ENCODE measurements at regions not wholly inside any gene's neighbourhood (a gene's known extent, or its start where the extent isn't known, plus 50 kb on each side); places are given as distances from the start of the nearest gene placed in this dataset.
"Not testable (repeated sequence)": the region's sequence is repeated elsewhere in the genome, so short reads cannot be mapped to it uniquely, and the experiment has no call there.

DNA sequence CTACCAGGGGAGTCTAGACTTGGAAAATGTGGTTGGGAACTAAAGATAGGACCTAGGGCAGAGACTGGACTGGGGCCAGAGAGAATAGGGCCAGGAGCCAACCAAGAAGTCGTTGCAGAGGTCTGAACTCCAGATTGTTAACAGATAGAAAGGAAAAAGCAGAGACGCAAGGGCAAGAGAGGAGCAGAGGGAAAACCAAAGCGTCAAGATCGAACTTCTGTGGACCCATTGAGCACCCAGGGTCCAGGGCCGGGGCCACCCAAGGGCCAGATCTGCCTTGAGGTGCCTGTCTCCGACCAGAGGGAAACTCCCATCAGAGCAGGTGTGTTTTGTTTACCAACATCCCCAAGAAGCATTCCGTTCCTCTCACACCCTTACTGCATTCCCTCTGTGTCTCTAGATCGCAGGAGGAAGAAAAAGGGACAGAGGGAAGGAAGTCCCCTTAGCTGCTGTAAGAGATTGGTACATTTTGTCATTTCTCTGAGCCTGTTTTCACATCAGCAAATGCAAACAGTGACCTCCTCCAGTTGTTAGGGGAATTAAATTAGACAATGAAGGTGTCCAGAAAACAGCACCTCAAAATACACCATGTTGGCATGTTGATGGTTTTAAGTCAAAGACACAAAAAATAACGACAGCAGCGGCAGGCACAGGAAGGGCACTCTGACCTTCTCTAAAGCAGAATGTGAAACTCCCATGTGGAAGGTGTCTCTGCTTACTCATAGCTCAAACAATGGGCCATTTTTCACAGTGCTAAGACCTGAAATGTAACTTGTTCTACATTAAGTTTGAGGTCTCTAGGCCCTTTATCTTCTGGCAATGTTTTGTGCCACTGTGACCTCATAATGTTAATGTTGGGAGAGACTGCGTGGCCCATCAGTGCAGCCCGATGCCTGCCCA is 105.8 kb upstream of the RAB4A start:
- DNase-seq: no peak

DNA sequence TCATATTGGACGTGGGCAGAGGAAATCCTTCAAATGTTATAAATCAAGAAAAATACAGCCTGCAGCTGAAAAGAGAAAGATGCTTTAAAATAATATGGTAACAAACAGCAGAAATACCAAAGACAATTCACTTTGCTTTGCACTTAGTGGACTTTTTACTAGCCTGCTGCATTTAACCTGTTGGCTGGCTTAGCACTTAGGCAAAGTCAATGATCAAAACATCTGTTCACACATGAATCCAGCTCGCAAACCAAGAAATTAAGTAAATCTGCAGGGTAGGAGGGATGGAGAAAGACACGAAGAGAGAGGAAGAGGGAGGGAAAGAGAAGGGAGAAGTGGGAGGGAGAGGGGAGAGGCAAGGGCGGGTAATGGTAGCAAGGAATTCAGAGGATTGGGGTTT is 103.6 kb upstream of the RAB4A start:
- DNase-seq: no peak

DNA sequence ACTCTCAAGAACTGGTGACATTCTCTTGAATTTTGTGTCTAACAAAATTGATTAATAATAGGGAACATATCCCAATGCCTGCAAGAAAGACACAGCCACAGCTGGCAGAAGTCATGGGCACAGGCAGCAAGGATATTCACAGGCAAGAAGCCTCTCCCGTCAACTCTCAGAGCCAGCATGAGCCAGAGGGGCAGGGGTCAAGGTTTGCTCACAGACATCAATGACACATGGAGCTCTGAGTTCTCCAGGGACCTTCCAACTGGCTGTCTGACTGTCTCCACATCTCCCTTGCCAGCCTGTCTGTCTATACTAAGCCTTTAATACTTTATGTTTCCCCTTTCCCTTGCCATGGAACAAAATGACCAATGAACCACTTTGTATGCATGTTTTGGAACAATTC is 101.5 kb upstream of the RAB4A start:
- DNase-seq: no peak

DNA sequence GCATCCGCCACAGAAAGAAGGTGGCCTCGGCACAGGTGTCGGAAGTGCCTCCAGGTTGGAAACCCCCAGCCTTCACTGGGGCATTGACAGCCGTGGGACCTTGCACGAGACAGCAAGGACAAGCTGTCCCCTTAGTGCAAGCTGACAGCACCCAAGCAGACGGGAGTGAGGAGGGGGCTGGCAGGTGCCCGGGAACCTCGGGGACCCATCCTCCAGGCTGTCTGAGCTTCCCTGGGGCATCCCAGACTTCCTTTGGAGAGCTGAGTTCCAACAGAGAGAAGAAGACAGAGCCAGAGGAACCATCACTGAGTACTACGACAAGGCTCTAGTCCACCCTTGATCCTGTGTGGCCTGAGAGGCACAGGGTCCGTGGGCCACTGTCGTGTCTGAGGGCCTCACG is 100.6 kb upstream of the RAB4A start:
- DNase-seq: no peak

DNA sequence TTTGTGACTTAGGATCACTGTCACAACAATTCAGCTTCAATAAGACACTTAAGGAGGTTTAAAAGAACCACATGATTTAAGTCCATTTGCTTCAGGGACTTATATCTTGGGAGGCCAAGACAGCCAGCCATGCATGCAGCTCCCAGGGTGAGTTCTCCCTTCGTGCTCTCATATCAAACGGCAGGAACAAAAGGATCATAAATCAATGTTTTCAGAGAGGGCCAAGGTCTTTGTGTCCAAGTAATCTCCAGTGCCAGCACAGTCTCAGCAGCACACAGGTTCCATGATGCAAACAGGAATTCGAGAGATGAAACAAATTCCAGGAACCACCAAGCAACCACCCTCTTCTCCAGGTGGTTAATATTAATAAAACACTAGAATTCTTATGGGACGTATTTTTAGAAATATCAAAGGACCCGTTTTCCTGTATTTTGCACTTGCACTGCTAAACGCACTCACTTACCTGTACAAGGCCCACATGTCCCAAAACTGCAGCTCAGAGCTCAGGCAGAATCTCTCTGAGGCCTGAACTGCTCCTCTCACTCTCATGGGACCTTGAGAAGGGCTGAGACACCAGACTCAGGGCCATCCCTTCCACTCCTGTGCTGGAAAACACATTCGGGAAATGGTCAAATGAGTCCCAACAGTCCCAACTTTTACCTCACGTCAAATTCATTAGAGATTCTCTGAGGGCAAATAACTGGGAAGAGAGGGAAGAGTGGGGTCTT is 100.0 kb upstream of the RAB4A start:
- DNase-seq: no peak

DNA sequence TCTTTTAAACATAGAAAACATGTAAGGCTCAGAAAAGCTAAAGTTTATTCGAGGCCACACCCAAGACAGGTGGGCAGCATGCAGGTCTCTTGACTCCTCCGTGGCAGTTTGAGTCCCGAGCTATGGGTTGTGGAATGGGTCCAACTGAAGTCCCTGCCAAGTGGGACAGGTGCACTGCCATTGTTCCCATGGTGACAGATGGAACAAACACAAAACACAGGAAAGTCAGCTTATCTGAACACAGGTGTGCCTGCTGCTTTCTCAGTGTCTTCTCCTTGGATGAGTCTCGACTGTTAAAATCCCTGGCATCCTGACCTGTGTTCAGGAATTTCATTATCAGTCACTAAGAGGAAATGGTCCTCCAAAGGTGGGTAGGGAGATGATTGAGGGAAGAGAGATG is 99.0 kb upstream of the RAB4A start:
- DNase-seq: no peak

DNA sequence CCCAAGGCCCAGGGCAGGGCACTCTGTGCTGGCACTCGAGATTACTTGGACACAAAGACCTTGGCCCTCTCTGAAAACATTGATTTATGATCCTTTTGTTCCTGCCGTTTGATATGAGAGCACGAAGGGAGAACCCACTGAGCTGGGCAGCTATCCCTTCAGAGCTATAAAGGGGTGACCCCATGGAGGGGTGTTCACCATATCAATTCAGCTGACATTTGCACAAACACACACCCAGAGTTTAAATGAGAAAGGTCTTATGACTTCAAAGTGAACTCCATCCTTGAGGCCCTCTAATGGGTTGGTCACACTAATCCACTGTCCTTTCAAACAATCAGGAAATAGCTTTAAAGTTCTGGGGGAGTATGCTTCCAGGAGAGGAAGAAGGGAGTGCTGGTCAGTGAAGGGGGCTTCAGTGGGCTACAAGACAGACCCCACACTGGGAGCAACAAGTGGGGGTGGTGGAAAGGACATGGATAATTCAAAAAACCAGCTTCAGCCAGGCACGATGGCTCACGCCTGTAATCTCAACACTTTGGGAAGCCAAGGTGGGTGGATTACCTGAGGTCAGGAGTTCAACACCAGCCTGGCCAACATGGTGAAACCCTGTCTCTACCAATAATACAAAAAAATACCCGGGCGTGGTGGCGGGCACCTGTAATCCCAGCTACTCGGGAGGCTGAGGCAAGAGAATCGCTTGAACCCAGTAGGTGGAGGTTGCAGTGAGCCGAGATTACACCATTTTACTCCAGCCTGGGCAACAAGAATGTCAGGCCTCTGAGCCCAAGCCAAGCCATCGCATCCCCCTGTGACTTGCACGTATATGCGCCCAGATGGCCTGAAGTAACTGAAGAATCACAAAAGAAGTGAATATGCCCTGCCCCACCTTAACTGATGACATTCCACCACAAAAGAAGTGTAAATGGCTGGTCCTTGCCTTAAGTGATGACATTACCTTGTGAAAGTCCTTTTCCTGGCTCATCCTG is 97.1 kb upstream of the RAB4A start:
- not testable (repeated sequence) for DNase-seq

DNA sequence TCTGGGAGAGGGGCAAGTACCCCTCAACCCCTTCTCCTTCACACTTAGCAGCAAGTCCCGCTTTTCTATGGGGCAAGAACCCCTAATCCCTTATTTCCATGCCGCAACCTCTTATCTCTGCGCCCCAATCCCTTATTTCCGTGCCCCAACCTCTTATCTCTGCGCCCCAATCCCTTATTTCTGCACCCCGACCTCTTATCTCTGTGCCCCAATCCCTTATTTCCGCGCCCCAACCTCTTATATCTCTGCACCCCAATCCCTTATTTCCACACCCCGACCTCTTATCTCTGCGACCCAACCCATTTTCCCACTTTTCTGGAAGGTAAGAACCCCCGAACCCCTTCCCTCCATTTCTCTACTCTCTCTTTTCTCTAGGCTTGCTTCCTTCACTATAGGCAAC is 95.6 kb upstream of the RAB4A start:
- DNase-seq: not testable (repeated sequence)

DNA sequence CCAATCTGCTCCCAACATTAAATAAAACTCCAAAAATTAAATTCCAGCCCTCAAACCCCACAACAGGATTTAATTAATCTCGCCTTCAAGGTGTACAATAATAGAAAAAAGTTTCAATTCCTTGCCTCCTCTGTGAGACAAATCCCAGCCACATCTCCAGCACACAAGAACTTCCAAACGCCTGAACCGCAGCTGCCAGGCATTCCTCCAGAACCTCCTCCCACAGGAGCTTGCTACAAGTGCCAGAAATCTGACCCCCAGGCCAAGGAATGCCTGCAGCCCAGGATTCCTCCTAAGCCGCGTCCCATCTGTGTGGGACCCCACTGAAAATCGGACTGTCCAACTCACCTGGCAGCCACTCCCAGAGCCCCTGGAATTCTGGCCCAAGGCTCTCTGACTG is 94.5 kb upstream of the RAB4A start:
- not testable (repeated sequence) for DNase-seq

DNA sequence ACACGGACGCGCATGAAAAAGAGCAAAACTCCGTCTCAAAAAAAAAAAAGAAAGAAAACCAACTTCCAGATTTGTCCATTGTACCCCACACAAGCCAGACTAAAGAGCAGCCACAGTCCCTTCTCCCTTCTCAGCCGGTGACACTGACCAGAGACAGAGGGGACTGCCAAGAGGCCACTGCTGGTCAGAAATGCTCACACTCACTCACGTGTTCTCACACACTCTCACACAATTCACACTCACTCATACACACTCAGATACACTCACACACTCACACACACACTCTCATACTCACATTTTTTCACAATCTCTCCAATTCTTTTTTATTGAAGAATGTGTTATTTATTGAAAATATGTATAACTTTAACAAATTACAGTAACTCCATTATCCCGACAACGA is 90.8 kb upstream of the RAB4A start:
- no peak for DNase-seq

DNA sequence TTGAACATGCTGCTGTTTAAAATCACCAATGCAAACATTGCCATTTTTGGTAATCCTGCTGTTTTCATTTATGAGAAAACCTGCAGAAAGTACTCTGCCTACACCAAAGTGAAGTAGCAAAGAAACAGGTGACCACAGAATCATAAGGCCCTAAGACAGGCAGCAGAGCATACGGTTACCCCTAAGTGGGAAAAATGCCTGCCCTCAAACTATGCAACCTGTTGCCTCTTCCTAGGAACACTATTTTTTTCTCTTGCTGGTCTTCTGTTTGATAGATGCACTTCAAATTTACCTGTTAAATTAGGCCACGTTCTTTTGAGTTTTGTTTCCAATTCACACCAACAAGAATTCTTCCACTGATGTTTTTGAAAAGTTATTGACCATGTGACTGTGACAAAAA is 89.5 kb upstream of the RAB4A start:
- no peak for DNase-seq

DNA sequence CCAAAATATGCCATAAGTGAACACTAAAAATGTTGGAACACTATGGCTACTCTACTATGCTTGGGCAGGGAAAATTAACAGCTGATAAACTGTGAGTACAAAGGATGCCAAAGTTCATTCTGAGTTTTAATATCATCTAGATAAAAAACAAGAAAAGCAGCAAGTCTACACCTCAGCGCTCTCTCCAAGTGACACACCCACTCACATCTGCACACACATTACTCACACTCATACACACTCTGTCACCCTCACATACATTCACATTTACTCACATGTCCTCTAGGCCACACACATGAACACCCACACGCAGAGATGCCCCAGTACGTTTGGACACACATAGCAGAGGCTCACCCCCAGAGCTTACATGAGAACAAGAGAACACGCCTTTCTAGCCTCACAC is 87.3 kb upstream of the RAB4A start:
- no peak for DNase-seq

DNA sequence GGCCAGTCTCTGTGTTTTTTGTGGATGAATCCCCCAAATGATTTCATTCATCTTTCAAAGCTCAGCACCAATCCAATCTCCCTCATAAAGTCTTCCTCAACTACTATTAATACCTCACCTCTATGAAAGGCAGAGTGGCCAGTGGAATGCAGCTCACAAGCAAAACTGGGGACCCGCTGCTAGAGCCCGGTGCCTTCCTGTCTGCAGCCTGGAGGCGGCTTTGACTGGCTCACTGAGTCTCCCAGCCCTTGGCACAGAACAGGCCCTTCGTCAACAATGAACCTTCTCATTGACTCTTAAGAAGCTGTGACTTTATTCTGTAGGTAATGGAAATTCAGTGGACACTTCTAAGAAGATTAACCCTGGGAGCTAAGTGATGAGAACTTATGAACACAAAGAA is 86.8 kb upstream of the RAB4A start:
- no peak for DNase-seq

DNA sequence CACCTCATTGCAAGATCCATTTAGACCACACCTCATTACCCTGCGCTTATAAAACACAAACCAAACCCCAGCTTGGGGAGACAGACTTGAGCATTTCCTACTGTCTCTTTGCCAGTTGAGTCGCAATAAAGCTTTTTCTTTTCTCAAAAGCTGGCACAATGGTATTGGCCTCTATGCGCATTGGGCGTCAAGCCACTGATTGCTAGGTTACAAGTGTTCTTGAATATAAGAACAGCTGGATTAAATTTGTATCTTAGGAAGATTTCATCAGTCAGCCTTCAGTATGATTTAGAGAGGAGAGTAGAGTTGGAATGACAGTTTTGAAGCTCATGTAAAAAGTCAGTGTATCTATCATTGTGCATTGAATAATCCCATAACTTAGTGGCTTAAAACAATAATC is 84.9 kb upstream of the RAB4A start:
- no peak for DNase-seq

DNA sequence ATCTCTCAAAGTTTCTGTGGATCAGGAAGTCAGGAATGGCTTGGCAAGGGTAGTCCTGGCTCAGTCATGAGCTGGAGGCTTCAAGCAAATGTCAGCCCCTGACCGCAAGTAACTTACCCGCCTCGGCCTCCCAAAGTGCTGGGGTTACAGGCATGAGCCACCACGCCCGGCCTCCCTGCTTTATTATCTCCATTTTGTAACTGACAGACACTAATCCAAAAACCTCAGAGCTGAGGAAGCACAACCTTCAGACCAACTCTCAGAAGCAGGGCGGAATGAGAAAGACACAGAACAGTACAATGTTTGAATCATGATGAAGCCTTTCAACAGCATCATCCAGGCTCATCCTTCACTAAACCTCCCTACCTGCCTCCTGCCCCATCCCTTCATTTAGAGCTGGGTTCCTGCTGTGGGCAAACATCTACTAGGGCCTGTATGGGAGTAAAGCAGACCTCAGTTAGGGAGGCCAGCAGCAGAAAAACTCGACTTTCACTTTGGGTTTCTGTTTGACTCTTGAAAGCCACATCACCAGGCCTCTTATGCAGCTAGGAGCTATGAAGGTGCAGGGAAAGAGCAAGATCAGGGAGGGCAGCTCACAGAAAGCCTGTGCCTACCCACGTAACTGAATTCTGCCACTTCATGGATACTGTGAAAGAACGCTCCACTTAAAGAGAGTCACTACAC is 84.4 kb upstream of the RAB4A start:
- DNase-seq: no peak

DNA sequence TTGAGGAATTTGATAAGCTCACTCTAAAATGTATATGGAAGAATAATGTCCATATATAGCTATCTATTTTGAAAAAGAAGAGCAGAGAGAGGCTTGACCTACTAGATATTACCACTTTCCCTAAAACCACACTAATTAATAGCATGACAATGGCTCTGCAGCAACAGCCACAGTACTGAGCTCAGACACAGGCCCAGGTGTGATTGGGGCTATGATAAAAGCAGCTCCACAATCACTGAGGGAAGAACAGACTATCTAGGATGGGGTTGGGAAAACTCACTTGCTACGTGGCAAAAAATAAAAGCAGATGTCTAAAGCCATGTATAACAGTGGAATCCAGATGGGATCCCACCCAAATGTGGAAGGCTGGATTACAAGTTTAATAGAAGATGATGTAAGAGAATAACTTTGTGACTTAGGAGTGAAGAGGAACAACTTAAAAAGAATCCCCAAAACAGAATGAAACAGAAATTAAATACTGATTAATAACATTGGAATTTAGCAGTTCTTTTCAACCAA is 80.8 kb upstream of the RAB4A start:
- DNase-seq: no peak

DNA sequence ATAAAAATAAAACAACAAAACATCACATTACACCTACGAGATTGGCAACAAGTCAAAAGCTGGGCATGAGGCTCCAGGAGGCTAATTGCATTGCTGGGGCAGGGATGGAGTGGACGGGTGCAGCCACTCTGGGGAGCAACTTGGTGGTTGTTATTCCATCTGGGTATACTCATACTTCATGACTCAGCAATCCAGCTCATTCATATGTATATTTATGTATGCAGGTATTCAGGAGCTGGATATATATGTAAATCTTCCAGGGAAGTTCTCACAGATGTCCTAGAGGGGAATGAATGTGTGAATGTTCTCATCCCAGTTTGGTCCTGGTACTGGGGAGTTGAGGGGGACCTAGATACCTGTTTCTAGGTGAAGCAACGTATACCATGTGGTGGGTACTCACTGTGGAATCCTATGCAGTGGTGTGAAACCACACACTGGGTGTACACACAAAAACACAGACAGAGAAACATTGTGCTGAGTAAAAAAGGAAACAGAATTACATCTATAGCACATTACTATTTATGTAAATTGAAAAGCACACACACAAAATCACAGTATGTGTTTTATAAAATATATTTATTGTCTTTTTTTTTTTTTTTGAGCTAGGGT is 79.7 kb upstream of the RAB4A start:
- no peak for DNase-seq

DNA sequence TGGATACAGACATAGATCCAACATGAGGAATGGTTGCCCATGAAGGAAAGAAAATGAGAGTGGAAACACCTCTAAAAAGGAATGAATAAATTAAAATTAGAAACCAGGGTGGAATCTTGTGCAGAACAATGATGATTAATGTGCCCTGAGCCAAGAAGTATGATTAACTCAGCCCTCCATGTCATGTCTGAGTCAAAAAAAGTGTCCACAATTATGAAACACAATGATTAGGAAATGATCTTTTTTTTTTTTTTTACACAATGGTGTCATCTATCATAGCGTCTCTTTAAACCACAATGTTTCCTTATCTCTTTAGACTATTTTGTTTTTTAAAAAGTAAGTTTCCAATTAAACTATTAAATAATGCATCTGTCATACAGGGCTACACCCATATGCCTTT is 78.9 kb upstream of the RAB4A start:
- DNase-seq: no peak

DNA sequence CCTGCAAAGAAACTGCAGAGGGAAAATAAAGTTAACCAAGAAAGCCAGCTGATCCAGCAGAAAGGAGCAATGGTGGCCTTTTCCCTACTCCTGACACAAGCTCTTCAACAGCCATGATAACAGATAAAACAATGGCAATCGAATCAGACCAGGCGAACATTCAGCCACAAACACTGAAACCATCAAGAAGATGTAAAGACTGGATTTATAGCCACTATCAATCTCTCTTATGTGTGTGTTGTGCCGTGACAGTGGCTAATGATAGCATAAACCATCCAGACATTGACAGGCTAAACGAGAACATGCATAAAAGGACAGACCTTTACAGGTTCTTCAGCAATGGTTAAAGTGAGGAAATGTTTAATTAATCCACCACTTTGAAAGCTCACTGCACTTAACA is 78.1 kb upstream of the RAB4A start:
- DNase-seq: no peak

DNA sequence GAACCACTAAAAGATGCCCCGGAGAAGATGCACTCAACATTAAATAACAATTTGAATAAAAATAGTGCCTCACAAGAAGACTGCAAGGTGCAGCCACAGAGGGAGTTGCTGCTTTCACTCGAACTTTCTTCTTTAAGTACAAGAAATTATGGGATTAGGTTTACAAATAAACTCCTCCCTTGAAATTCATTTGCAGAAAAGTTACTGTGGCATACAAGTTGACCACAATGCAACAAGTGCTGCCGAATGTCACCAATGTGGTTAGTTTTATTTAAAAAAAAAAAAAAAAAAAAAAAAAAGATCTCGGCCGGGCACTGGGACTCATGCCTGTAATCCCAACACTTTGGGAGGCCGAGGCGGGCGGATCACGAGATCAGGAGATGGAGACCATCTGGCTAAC is 76.8 kb upstream of the RAB4A start:
- DNase-seq: no peak

DNA sequence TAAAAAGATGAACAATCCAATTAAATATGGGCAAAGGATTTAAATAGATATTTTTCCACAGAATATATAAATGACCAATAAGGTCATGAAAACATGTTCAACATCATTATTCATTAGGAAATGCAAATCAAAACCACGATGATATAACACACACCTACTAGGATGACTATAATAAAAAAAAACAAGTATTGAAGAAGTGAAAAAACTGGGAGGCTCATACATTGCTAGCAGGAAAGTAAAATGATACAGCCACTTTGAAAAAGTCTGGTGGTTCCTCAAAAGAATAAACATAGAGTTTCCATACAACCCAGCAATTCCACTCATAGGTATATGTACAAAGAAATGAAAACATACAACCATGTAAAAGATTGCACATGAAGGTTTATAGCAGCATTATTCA is 75.7 kb upstream of the RAB4A start:
- no peak for DNase-seq

All from CD4-positive, alpha-beta T cell treated with Interferon gamma for 1 hour (primary cell).